BLaER1 treated with 17β-estradiol and CSF1 and Interleukin-3, amounts not matched to agents 10 nM and 100 nM (cell line): ENCODE measurements at regions not wholly inside any gene's neighbourhood (a gene's known extent, or its start where the extent isn't known, plus 50 kb on each side); places are given as distances from the start of the nearest gene placed in this dataset.
A peak's percentile ranks its signal among the peaks of the same experiment; 100 is the strongest.

Experiments used
- H3K27ac ChIP-seq, 11 experiments: shearing (Covaris generic); formaldehyde crosslinking; 2 replicates each; pipeline ENCODE4 v1.8.1; 2022
- H3K27me3 ChIP-seq, 11 experiments: shearing (Covaris generic); formaldehyde crosslinking; 2 replicates each; pipeline ENCODE4 v1.8.1; 2022
- H3K36me3 ChIP-seq, 11 experiments: shearing (Covaris generic); formaldehyde crosslinking; 2 replicates each; pipeline ENCODE4 v1.8.1; 2022
- H3K4me1 ChIP-seq, 10 experiments: shearing (Covaris generic); formaldehyde crosslinking; 2 replicates each; pipeline ENCODE4 v1.8.1; 2022
- H3K4me2 ChIP-seq, 11 experiments: shearing (Covaris generic); formaldehyde crosslinking; 2 replicates each; pipeline ENCODE4 v1.8.1; 2022
- H3K4me3 ChIP-seq, 10 experiments: shearing (Covaris generic); formaldehyde crosslinking; 2 replicates each; pipeline ENCODE4 v1.8.1; 2022
- H3K9ac ChIP-seq, 11 experiments: shearing (Covaris generic); formaldehyde crosslinking; 2 replicates each; pipeline ENCODE4 v1.8.1; 2022
- H3K9me3 ChIP-seq, 11 experiments: shearing (Covaris generic); formaldehyde crosslinking; replicated peaks in 1 of 11; 2 replicates each; pipeline ENCODE4 v1.8.1; 2022
- H4K20me1 ChIP-seq, 11 experiments: shearing (Covaris generic); formaldehyde crosslinking; 2 replicates each; pipeline ENCODE4 v1.8.1; 2022
- Cebpa-rat ChIP-seq, 11 experiments: shearing (Covaris generic); IDR thresholded peaks; 2 replicates each; pipeline ENCODE4 v1.8.1; 2022

GRCh38 chr2:49271060-49271606 is 116.8 kb upstream of the FSHR start:
- TF ChIP-seq Cebpa-rat (IDR thresholded peaks at IDR 0.05), result no peak
- Histone ChIP-seq H3K4me3 (no peak overlapping the region), H3K27ac (no peak overlapping the region), H3K4me1 (no peaks in the 10 kb centered on the region), H3K36me3 (no peaks in the 10 kb centered on the region), H3K9ac (no peak overlapping the region), H3K9me3 (no peaks in the 10 kb centered on the region), H4K20me1 (no peaks in the 10 kb centered on the region), H3K4me2 (no peak overlapping the region), H3K27me3 (no peaks in the 10 kb centered on the region; a peak in 1 of 22 replicates)

GRCh38 chr2:49270091-49270490 is 115.8 kb upstream of the FSHR start:
- H3K9me3 ChIP-seq, result no peaks in the 10 kb centered on the region
- no peak overlapping the region for H3K4me3 ChIP-seq
- H3K9ac ChIP-seq, result no peak overlapping the region
- H3K4me2 ChIP-seq, result no peak overlapping the region
- H3K27ac ChIP-seq, result no peak overlapping the region
- H3K4me1 ChIP-seq, result no peaks in the 10 kb centered on the region
- TF ChIP-seq Cebpa-rat (IDR thresholded peaks at IDR 0.05), result no peak
- H3K27me3 ChIP-seq, result no peaks in the 10 kb centered on the region; a peak in 1 of 22 replicates
- no peaks in the 10 kb centered on the region for H4K20me1 ChIP-seq
- no peaks in the 10 kb centered on the region for H3K36me3 ChIP-seq

- H4K20me1 ChIP-seq, result no peaks in the 10 kb centered on the region
- no peak overlapping the region for H3K9ac ChIP-seq
- H3K27me3 ChIP-seq, result no peaks in the 10 kb centered on the region
- no peak overlapping the region for H3K27ac ChIP-seq
- H3K4me3 ChIP-seq, result no peak overlapping the region
- H3K36me3 ChIP-seq, result no peaks in the 10 kb centered on the region
- H3K4me2 ChIP-seq, result no peak overlapping the region
- TF ChIP-seq Cebpa-rat (IDR thresholded peaks at IDR 0.05), result no peak
- H3K4me1 ChIP-seq, result peaks cover 0 to 8% (median 0%) of the 10 kb centered on the region in 10 experiments; a peak in 4 of 20 replicates
- no peaks in the 10 kb centered on the region for H3K9me3 ChIP-seq
Observed at GRCh38 chr2:49265471-49265870, 111.2 kb upstream of the FSHR start.

GRCh38 chr2:49262801-49263560 is 108.7 kb upstream of the FSHR start:
- Histone ChIP-seq H3K9ac (no peak overlapping the region), H3K4me3 (no peak overlapping the region), H3K36me3 (no peaks in the 10 kb centered on the region), H3K4me2 (no peak overlapping the region), H4K20me1 (no peaks in the 10 kb centered on the region), H3K9me3 (no peaks in the 10 kb centered on the region), H3K27me3 (no peaks in the 10 kb centered on the region), H3K27ac (no peak overlapping the region), H3K4me1 (peaks cover 0 to 8% (median 0%) of the 10 kb centered on the region in 10 experiments; a peak in 4 of 20 replicates)
- TF ChIP-seq Cebpa-rat (IDR thresholded peaks at IDR 0.05), result no peak

GRCh38 chr2:49261781-49262180 is 107.5 kb upstream of the FSHR start:
- H3K4me3 ChIP-seq, result no peak overlapping the region
- H3K27me3 ChIP-seq, result no peaks in the 10 kb centered on the region
- H3K27ac ChIP-seq, result no peak overlapping the region
- no peak overlapping the region for H3K4me2 ChIP-seq
- H3K36me3 ChIP-seq, result no peaks in the 10 kb centered on the region
- TF ChIP-seq Cebpa-rat (IDR thresholded peaks at IDR 0.05), result no peak
- H3K4me1 ChIP-seq, result peaks cover 0 to 13% (median 0%) of the 10 kb centered on the region in 10 experiments; a peak in 6 of 20 replicates
- H3K9me3 ChIP-seq, result no peaks in the 10 kb centered on the region
- no peak overlapping the region for H3K9ac ChIP-seq
- H4K20me1 ChIP-seq, result no peaks in the 10 kb centered on the region

GRCh38 chr2:49260979-49261538 is 106.7 kb upstream of the FSHR start:
- Histone ChIP-seq H3K27ac (no peak overlapping the region), H3K4me1 (peaks cover 0 to 13% (median 0%) of the 10 kb centered on the region in 10 experiments; a peak in 6 of 20 replicates), H3K4me2 (peak overlapping the region in 5 of 11 experiments; percentile 1 to 34 (median 10); a peak in 7 of 22 replicates), H3K9ac (no peak overlapping the region), H3K9me3 (no peaks in the 10 kb centered on the region), H3K36me3 (no peaks in the 10 kb centered on the region), H4K20me1 (no peaks in the 10 kb centered on the region), H3K4me3 (no peak overlapping the region), H3K27me3 (no peaks in the 10 kb centered on the region)
- no peak for TF ChIP-seq Cebpa-rat (IDR thresholded peaks at IDR 0.05)

GRCh38 chr2:49259926-49260325 is 105.6 kb upstream of the FSHR start:
- H3K9ac ChIP-seq, result no peak overlapping the region
- H3K36me3 ChIP-seq, result no peaks in the 10 kb centered on the region
- no peaks in the 10 kb centered on the region for H3K27me3 ChIP-seq
- H3K9me3 ChIP-seq, result no peaks in the 10 kb centered on the region
- H4K20me1 ChIP-seq, result no peaks in the 10 kb centered on the region
- no peak for TF ChIP-seq Cebpa-rat (IDR thresholded peaks at IDR 0.05)
- no peak overlapping the region for H3K4me2 ChIP-seq
- no peak overlapping the region for H3K4me3 ChIP-seq
- H3K4me1 ChIP-seq, result peaks cover 0 to 13% (median 0%) of the 10 kb centered on the region in 10 experiments; a peak in 6 of 20 replicates
- H3K27ac ChIP-seq, result no peak overlapping the region

- no peaks in the 10 kb centered on the region for H3K36me3 ChIP-seq
- no peak overlapping the region for H3K4me3 ChIP-seq
- no peak overlapping the region for H3K4me2 ChIP-seq
- H3K4me1 ChIP-seq, result peaks cover 0 to 5% (median 0%) of the 10 kb centered on the region in 10 experiments; a peak in 2 of 20 replicates
- H3K9me3 ChIP-seq, result no peaks in the 10 kb centered on the region
- TF ChIP-seq Cebpa-rat (IDR thresholded peaks at IDR 0.05), result no peak
- H3K27ac ChIP-seq, result no peak overlapping the region
- no peaks in the 10 kb centered on the region for H3K27me3 ChIP-seq
- no peaks in the 10 kb centered on the region for H4K20me1 ChIP-seq
- H3K9ac ChIP-seq, result no peak overlapping the region
Observed at GRCh38 chr2:49255409-49255971, 101.2 kb upstream of the FSHR start.

- no peaks in the 10 kb centered on the region for H4K20me1 ChIP-seq
- no peak overlapping the region for H3K9ac ChIP-seq
- peaks cover 0 to 5% (median 0%) of the 10 kb centered on the region in 10 experiments; a peak in 2 of 20 replicates for H3K4me1 ChIP-seq
- H3K27ac ChIP-seq, result no peak overlapping the region
- no peak overlapping the region for H3K4me3 ChIP-seq
- H3K36me3 ChIP-seq, result no peaks in the 10 kb centered on the region
- no peak overlapping the region for H3K4me2 ChIP-seq
- no peak for TF ChIP-seq Cebpa-rat (IDR thresholded peaks at IDR 0.05)
- H3K9me3 ChIP-seq, result no peaks in the 10 kb centered on the region
- no peaks in the 10 kb centered on the region for H3K27me3 ChIP-seq
Observed at GRCh38 chr2:49254401-49254800, 100.1 kb upstream of the FSHR start.
